ENCODE measurements at regions not wholly inside any gene's neighbourhood (a gene's known extent, or its start where the extent isn't known, plus 50 kb on each side); places are given as distances from the start of the nearest gene placed in this dataset.
A peak's percentile ranks its signal among the peaks of the same experiment; 100 is the strongest.
"Not testable (repeated sequence)": the region's sequence is repeated elsewhere in the genome, so short reads cannot be mapped to it uniquely, and the experiment has no call there.

- DNase-seq (ENCODE audit: low read depth in 4 of 4, low spot score in 3 of 4) = no peak
Observed at GRCh38 chr7:32228601-32229000, 158.4 kb upstream of the PDE1C start.

DNA sequence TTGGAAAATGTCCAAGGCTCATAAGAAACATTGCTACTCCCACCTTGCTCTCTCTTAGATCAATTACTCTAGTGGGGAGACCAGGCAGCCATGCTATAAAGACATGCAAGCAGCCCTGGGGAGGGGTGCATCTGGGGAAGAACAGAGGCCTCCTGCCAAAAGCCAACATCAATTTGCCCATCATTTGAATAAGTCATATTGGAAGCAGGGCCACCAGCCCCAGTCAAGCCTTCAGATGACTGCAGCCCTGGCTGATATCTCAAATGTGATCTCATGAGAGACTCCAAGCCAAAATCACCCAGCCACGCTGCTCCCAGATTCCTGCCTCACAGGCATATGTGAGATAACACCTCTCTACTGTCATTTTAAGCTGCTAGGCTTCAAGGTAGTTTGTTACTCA is 157.5 kb upstream of the PDE1C start:
- DNase-seq (ENCODE audit: low read depth in 4 of 4, low spot score in 3 of 4) = no peak

GRCh38 chr7:32224276-32224675 is 154.1 kb upstream of the PDE1C start:
- DNase-seq (ENCODE audit: low read depth in 4 of 4, low spot score in 3 of 4) = no peak

DNA sequence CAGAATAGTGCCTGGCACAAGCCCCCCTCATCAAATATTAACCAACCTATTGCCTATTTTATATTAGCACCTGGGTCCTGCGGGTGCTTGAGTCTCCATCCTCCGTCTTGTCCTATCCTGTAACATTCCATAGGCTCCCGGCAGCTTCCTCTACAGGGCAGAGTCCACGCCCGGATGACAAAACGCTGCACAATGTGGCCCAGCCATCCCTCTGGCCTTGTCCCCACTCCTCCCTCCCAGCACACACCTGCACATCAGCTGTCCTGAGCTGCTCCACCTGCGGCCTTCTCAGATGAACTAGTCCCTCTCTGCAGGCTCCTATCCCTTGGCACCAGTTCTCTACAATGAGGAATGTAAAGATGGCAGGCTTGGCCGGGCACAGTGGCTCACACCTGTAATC is 153.5 kb upstream of the PDE1C start:
- DNase-seq (ENCODE audit: low read depth in 4 of 4, low spot score in 3 of 4) = no peak

DNA sequence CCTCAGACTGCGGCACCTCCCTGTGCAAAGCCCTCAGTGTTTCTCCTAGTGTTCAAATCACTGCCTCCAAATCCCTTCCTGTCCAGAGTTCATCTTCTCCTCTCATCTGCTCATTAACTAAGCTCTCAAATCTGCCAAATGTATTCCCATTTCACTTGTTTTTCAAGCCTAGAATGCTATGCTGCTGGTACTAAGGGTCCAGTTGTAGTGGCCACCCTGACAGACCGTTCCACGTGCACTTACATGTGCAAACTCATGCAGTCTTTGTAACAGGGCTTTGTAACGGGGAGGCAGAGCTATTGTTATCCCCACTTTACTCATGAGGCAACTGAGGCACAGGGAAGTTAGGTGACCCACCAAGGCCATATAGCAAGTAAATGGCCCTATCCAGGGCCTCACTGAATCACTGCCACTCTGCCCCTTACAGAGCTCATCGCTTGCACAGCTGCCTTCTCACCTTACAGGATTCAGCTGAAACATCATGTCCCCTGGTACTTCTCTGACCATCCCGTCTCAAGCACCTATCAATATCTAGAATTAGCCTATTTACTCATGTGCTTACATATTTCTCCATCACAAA is 153.0 kb upstream of the PDE1C start:
- no peak for DNase-seq (ENCODE audit: low read depth in 4 of 4, low spot score in 3 of 4)

DNA sequence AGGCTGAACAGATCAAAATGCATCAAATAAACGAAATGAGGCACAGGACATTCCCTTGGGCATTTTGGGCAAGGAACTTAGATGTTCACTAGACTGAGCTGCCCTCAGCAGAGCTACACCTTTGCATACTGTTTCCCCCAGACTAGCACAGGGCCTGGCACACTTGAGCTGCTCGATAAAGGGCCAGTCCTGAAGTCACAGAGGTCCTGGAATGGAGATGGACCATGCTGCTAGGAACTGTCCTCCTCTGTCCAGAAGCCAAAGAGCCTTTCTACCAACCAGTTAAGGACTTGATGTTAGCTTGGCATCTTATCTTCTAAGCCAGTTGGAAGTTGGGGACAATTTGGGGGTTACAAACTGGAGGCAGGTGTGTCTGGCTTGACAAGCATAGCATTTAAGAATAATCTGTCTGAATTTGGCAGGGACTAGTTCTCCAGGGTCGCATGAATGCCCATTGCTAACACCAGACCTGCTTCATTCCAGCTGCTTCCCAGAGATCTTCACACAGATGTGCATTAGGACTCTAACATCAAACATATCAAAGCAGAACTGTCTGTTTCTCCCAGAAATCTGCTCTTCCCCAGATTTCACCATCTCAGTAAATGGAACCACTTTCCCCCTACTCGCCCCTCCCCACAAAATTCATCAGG is 152.2 kb upstream of the PDE1C start:
- DNase-seq (ENCODE audit: low read depth in 4 of 4, low spot score in 3 of 4) = no peak

DNA sequence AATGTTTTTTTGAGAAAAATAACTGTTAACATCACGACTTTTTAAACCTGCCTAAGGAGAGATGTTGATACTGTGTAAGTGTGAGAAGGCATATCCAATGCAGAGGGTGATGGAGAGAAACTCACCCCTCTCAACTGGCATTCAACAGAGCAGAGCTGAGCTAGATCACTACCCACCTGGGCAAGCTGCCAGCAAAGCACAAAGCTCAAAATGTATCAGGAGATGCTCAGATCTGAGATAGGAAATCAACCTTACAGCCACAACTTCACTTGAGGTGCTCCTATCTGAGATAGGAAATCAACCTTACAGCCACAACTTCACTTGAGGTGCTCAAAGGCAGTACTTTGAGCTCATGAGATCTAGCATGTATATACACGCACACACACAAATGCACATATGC is 151.5 kb upstream of the PDE1C start:
- no peak for DNase-seq (ENCODE audit: low read depth in 4 of 4, low spot score in 3 of 4)

DNA sequence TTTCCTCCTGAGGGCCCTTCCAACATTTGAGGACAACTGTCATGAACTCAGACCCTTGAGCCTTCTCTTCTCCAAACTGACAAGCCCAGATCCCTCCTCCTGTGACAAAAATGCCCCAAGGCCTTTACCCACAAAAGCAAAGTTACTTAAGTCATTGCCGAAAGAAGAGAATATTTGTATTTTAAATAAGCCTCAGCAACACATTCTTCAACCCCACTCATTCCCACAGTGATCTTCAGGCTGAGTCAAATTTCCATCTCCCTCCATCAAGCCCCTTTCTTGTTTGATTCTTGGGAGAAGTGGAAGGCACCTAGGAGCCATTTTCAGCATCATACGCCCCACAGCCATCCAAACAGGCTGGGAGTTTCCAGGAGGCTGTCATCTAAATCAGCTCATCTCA is 150.8 kb upstream of the PDE1C start:
- no peak for DNase-seq (ENCODE audit: low read depth in 4 of 4, low spot score in 3 of 4)

GRCh38 chr7:32219831-32220230 is 149.6 kb upstream of the PDE1C start:
- not testable (repeated sequence) for DNase-seq (ENCODE audit: low read depth in 4 of 4, low spot score in 3 of 4)

GRCh38 chr7:32219416-32219815 is 149.2 kb upstream of the PDE1C start:
- no peak for DNase-seq (ENCODE audit: low read depth in 4 of 4, low spot score in 3 of 4)

GRCh38 chr7:32218741-32219288 is 148.6 kb upstream of the PDE1C start:
- no peak for DNase-seq (ENCODE audit: low read depth in 4 of 4, low spot score in 3 of 4)

DNA sequence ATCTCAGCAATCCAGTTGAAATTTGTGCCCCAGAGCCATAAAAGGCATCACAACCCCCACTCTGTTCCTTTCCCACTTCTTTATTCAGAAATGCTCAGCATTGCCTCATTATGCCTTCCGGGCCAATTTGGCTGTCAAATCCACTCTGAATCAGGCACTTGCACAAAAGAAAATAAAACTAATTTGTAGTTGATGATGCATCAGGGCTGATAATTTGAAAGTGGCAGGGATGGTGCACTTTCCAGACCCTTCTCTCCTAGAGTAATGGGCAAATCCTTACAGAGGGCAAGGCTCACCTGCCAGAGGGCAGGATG is 147.9 kb upstream of the PDE1C start:
- DNase-seq (ENCODE audit: low read depth in 4 of 4, low spot score in 3 of 4) = no peak

- no peak for DNase-seq (ENCODE audit: low read depth in 4 of 4, low spot score in 3 of 4)
Observed at GRCh38 chr7:32217341-32218153, 147.3 kb upstream of the PDE1C start.

- DNase-seq (ENCODE audit: low read depth in 4 of 4, low spot score in 3 of 4) = no peak
Observed at GRCh38 chr7:32216759-32217158, 146.6 kb upstream of the PDE1C start.

GRCh38 chr7:32215697-32216096 is 145.5 kb upstream of the PDE1C start:
- DNase-seq (ENCODE audit: low read depth in 4 of 4, low spot score in 3 of 4) = no peak

DNA sequence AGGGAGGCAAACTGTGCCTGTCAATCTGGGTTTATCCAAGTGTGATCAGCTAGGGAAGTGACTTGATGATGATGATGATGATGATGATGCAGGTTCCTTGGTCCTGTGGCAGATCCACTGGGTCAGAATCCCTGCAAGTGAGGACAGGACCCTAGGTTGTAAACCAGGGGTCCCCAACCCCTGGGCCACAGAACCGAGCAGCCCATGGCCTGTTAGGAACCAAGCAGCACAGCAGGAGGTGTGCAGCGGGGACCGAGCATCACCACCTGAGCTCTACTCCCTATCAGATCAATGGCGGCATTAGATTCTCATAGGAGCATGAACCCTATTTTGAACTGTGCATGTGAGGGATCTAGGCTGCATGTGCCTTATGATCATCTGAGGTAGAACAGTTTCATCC is 144.7 kb upstream of the PDE1C start:
- no peak for DNase-seq (ENCODE audit: low read depth in 4 of 4, low spot score in 3 of 4)

DNA sequence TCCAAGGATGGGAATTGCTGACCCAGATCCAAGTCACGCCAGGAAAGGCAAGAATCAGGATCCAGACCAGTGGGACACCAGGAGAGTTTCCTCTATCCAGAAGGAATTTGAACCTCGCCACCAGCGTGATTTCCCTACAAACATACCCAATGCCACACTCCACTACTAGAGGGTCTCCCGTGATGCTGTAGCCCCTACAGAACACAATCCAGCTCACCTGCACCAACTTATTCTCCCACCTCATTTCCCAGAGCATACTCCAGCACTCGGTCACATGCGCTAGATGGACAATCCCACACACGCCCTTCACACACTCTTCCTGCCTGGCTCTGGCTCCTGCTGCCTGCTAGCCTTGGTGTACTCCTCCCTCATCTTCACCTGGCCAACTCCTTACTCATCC is 142.1 kb upstream of the PDE1C start:
- DNase-seq (ENCODE audit: low read depth in 4 of 4, low spot score in 3 of 4) = no peak

- DNase-seq (ENCODE audit: low read depth in 4 of 4, low spot score in 3 of 4) = peak in 1 of 4 donors; percentile 6
Observed at GRCh38 chr7:32206987-32207386, 136.8 kb upstream of the PDE1C start.

- DNase-seq (ENCODE audit: low read depth in 4 of 4, low spot score in 3 of 4) = no peak
Observed at GRCh38 chr7:32206488-32206887, 136.3 kb upstream of the PDE1C start.

GRCh38 chr7:32205298-32205824 is 135.2 kb upstream of the PDE1C start:
- not testable (repeated sequence) for DNase-seq (ENCODE audit: low read depth in 4 of 4, low spot score in 3 of 4)

- peak; percentile 26 to 60 (median 39) for DNase-seq (ENCODE audit: low read depth in 4 of 4, low spot score in 3 of 4)
Observed at GRCh38 chr7:32204361-32205018, 134.3 kb upstream of the PDE1C start.

Measured in left renal pelvis (tissue), 4 donors.